RWPE1 (cell line): ENCODE measurements at regions not wholly inside any gene's neighbourhood (a gene's known extent, or its start where the extent isn't known, plus 50 kb on each side); places are given as distances from the start of the nearest gene placed in this dataset.

Source experiments
- CTCF ChIA-PET: fragments of 350-600 bp; sonication (Branson Sonifier 250); formaldehyde crosslinking; extraction: SDS; loops from one replicate; lab custom pipeline; 2021; lab: Yijun Ruan, JAX
- POLR2A ChIA-PET: fragments of 400-600 bp; formaldehyde crosslinking; extraction: SDS; loops from one replicate; lab custom pipeline; 2020; ENCODE audit warnings: antibody characterized with exemption; ENCODE audit not compliant: low non-redundant PET; lab: Yijun Ruan, JAX
- DNase-seq: peaks from one replicate; pipeline ENCODE4 v3.0.0; 2012; ENCODE audit warnings: low spot score
- H3K27ac ChIP-seq: fragments of 450-650 bp; 2 replicates; pipeline ENCODE4 v1.5.1; 2017
- CTCF ChIP-seq: fragments of 450-650 bp; conservative IDR thresholded peaks from 2 replicates; pipeline ENCODE4 v1.5.1; 2017; ENCODE audit warnings: low read depth, mild to moderate bottlenecking

- CTCF ChIA-PET: interaction anchor here (0.7 to 1.7 kb wide), 2 partner anchors 63 to 260 kb away, joined by 3 to 9 read pairs; no protein-coding TSS in a partner anchor
- POLR2A ChIA-PET: no interaction called here
These were observed 64.8 kb upstream of the STOX2 start for GRCh38 chr4:183840311-183840710.

GRCh38 chr4:183841001-183841400 is 64.1 kb upstream of the STOX2 start:
- POLR2A ChIA-PET: no interaction called here
- CTCF ChIA-PET: interaction anchor here (0.7 to 1.7 kb wide), 2 partner anchors 259 to 354 kb away, joined by 4 to 9 read pairs; no protein-coding TSS in a partner anchor
- no peak overlapping the region for H3K27ac ChIP-seq
- TF ChIP-seq CTCF: no peak
- no peak for DNase-seq

More at GRCh38 chr4:183840311-183840710, 64.8 kb upstream of the STOX2 start:
- peak; percentile 84 for TF ChIP-seq CTCF
- DNase-seq: peak; percentile 61
- H3K27ac ChIP-seq: no peak overlapping the region

GRCh38 chr4:183842129-183842528 is 63.0 kb upstream of the STOX2 start:
- TF ChIP-seq CTCF: no peak
- CTCF ChIA-PET: interaction anchor here (1.7 kb wide), 1 partner anchor 258 kb away, joined by 9 read pairs; no protein-coding TSS in a partner anchor
- DNase-seq: no peak
- POLR2A ChIA-PET: no interaction called here
- no peak overlapping the region for H3K27ac ChIP-seq

- ChIA-PET POLR2A (no interaction called here), CTCF (no interaction called here)
- no peak for TF ChIP-seq CTCF
- no peak for DNase-seq
- no peak overlapping the region for H3K27ac ChIP-seq
These were observed 61.8 kb upstream of the STOX2 start for GRCh38 chr4:183843248-183843671.

- POLR2A ChIA-PET: interaction anchor here (0.6 kb wide), 1 partner anchor 900 kb away, joined by 4 read pairs; no protein-coding TSS in a partner anchor
- TF ChIP-seq CTCF: no peak
- H3K27ac ChIP-seq: no peak overlapping the region
- CTCF ChIA-PET: no interaction called here
- DNase-seq: no peak
These were observed 58.2 kb upstream of the STOX2 start for GRCh38 chr4:183846951-183847350.

GRCh38 chr4:183848805-183849204 is 56.3 kb upstream of the STOX2 start:
- no peak for DNase-seq
- ChIA-PET CTCF (interaction anchor here (0.6 kb wide), 1 partner anchor 284 kb away, joined by 4 read pairs; no protein-coding TSS in a partner anchor), POLR2A (no interaction called here)
- TF ChIP-seq CTCF: no peak
- H3K27ac ChIP-seq: no peak overlapping the region
